Esophagus squamous epithelium (tissue), 4 donors: ENCODE measurements at regions not wholly inside any gene's neighbourhood (a gene's known extent, or its start where the extent isn't known, plus 50 kb on each side); places are given as distances from the start of the nearest gene placed in this dataset.

Experiments used
- POLR2A ChIP-seq, 4 donors: fragments of 450-650 bp; IDR thresholded peaks; one replicate each; pipeline ENCODE4 v1.6.1; 2017; ENCODE audit warnings: antibody characterized with exemption in 4 of 4, mild to moderate bottlenecking in 4 of 4, moderate library complexity in 3 of 4
- TF ChIP-seq, protein P1 (sequence below), 6 experiments: fragments of 450-650 bp in 4 of 6; fragments of 200-600 bp in 2 of 6; sonication (generic) in 2 of 6; IDR thresholded peaks; one replicate each; pipeline ENCODE4 v1.5.1; 2016 to 2019; ENCODE audit warnings: antibody characterized with exemption in 6 of 6, mild to moderate bottlenecking in 4 of 6, moderate library complexity in 4 of 6

DNA sequence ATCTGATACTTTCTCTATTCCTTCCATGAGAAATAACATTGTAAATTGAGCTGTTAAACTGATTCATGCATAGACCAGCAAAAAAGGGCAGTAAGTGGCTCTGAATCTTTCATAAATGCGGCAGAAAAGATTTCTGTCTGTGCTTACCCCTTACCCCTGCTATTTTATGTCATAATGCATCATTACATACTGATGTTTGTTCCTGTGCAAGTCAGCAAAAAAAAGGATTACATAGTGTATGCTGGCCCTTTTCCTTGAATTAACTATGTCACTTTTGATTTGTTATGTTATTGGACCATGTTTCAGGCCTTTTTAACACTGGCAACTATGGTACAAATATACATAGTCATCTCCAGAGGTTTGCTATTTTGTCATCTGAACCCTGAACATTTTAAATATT lies 2159.7 kb downstream of the PCDH7 start:
- TF ChIP-seq POLR2A (IDR thresholded peaks at IDR 0.05), result no peak
- TF ChIP-seq, protein P1, sequence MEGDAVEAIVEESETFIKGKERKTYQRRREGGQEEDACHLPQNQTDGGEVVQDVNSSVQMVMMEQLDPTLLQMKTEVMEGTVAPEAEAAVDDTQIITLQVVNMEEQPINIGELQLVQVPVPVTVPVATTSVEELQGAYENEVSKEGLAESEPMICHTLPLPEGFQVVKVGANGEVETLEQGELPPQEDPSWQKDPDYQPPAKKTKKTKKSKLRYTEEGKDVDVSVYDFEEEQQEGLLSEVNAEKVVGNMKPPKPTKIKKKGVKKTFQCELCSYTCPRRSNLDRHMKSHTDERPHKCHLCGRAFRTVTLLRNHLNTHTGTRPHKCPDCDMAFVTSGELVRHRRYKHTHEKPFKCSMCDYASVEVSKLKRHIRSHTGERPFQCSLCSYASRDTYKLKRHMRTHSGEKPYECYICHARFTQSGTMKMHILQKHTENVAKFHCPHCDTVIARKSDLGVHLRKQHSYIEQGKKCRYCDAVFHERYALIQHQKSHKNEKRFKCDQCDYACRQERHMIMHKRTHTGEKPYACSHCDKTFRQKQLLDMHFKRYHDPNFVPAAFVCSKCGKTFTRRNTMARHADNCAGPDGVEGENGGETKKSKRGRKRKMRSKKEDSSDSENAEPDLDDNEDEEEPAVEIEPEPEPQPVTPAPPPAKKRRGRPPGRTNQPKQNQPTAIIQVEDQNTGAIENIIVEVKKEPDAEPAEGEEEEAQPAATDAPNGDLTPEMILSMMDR (IDR thresholded peaks at IDR 0.05), result no peak
